ENCODE measurements at regions not wholly inside any gene's neighbourhood (a gene's known extent, or its start where the extent isn't known, plus 50 kb on each side); places are given as distances from the start of the nearest gene placed in this dataset.

GRCh38 chr3:80113331-80113730, 345.5 kb upstream of the ROBO1 start:
- no peak for DNase-seq

GRCh38 chr3:80099559-80100066, 331.8 kb upstream of the ROBO1 start:
- DNase-seq: no peak

- no peak for DNase-seq
Observed at GRCh38 chr3:80097674-80098073, 329.9 kb upstream of the ROBO1 start.

- DNase-seq: no peak
Observed at GRCh38 chr3:80096909-80097308, 329.1 kb upstream of the ROBO1 start.

- no peak for DNase-seq
Observed at GRCh38 chr3:80094589-80094988, 326.8 kb upstream of the ROBO1 start.

- DNase-seq: no peak
Observed at GRCh38 chr3:80087767-80088166, 320.0 kb upstream of the ROBO1 start.

GRCh38 chr3:80086426-80086825, 318.6 kb upstream of the ROBO1 start:
- no peak for DNase-seq

GRCh38 chr3:80079886-80080285, 312.1 kb upstream of the ROBO1 start:
- DNase-seq: no peak

- DNase-seq: no peak
Observed at GRCh38 chr3:80068459-80068858, 300.7 kb upstream of the ROBO1 start.

- no peak for DNase-seq
Observed at GRCh38 chr3:80063535-80063934, 295.7 kb upstream of the ROBO1 start.

- DNase-seq: no peak
Observed at GRCh38 chr3:80060664-80061063, 292.9 kb upstream of the ROBO1 start.

- no peak for DNase-seq
Observed at GRCh38 chr3:80055306-80055705, 287.5 kb upstream of the ROBO1 start.

- DNase-seq: no peak
Observed at GRCh38 chr3:80052271-80052670, 284.5 kb upstream of the ROBO1 start.

GRCh38 chr3:80051602-80051962, 283.8 kb upstream of the ROBO1 start:
- no peak for DNase-seq

GRCh38 chr3:80050826-80051601, 283.2 kb upstream of the ROBO1 start:
- no peak for DNase-seq

GRCh38 chr3:80043226-80043625, 275.4 kb upstream of the ROBO1 start:
- DNase-seq: no peak

GRCh38 chr3:80040067-80040466, 272.3 kb upstream of the ROBO1 start:
- DNase-seq: no peak

- DNase-seq: no peak
Observed at GRCh38 chr3:80036176-80036575, 268.4 kb upstream of the ROBO1 start.

- DNase-seq: no peak
Observed at GRCh38 chr3:80035021-80035420, 267.2 kb upstream of the ROBO1 start.

GRCh38 chr3:80023010-80023409, 255.2 kb upstream of the ROBO1 start:
- DNase-seq: no peak

GRCh38 chr3:80018375-80018774, 250.6 kb upstream of the ROBO1 start:
- DNase-seq: no peak

- no peak for DNase-seq
Observed at GRCh38 chr3:80017369-80017768, 249.6 kb upstream of the ROBO1 start.

- DNase-seq: no peak
Observed at GRCh38 chr3:80014576-80014975, 246.8 kb upstream of the ROBO1 start.

GRCh38 chr3:80010021-80010571, 242.3 kb upstream of the ROBO1 start:
- DNase-seq: no peak

GRCh38 chr3:80007522-80007921, 239.7 kb upstream of the ROBO1 start:
- DNase-seq: no peak
